K562 (cell line): ENCODE measurements at regions not wholly inside any gene's neighbourhood (a gene's known extent, or its start where the extent isn't known, plus 50 kb on each side); places are given as distances from the start of the nearest gene placed in this dataset.

Experiments
- ATAC-seq: fragments of 200-7000 bp; cut with Tn5 transposase; 3 replicates; pipeline ENCODE4 v1.9.1; 2020; ENCODE audit warnings: moderate library complexity
- BruUV-seq: library from RNA; stranded (reverse); fragments of 400-500 nt; replicated peaks from 2 replicates; lab custom pipeline; 2021; lab: Mats Ljungman, UMichigan
- CTCF ChIA-PET: fragments of 300-600 bp; formaldehyde crosslinking; extraction: SDS; loops from one replicate; lab custom pipeline; 2021; ENCODE audit warnings: low intra/inter-chr PET ratio; lab: Yijun Ruan, JAX
- POLR2A ChIA-PET: fragments of 300-600, 350-650 bp; sonication (Branson Sonifier 250); formaldehyde crosslinking; extraction: SDS; loops from one replicate; lab custom pipeline; 2021; ENCODE audit warnings: antibody characterized with exemption, inconsistent platforms; lab: Yijun Ruan, JAX
- DNase-seq, 4 experiments: peaks; one replicate each; pipeline versions ENCODE4 v3.0.0 to v3.0.0-alpha.2; 2011 to 2018; ENCODE audit warnings: low spot score in 3 of 4, mixed read lengths in 3 of 4; ENCODE audit errors: extremely low read depth in 1 of 4
- FAIRE-seq: peaks from 2 replicates; lab custom pipeline; 2011; peaks lifted over from hg19 to GRCh38; lab: Jason Lieb, UNC
- H2AFZ ChIP-seq: 2 replicates; pipeline ENCODE4 v1.6.0; 2011; ENCODE audit warnings: low read depth, low read length, control low read depth, inconsistent platforms
- H3K27ac ChIP-seq: fragments of 200-600 bp; 3 replicates; pipeline ENCODE4 v1.8.0; 2011; ENCODE audit warnings: low read depth, mild to moderate bottlenecking, control low read depth, inconsistent platforms, low read length, moderate library complexity, mixed read lengths; ENCODE audit errors: extremely low read depth
- H3K27me3 ChIP-seq, 2 experiments: fragments of 300-600 bp in 1 of 2; 2 replicates in 1 of 2; 3 replicates in 1 of 2; pipeline versions ENCODE4 v1.6.0 to v1.8.0; 2011; ENCODE audit warnings: inconsistent platforms in 2 of 2, low read length in 2 of 2, mild to moderate bottlenecking in 1 of 2, mixed read lengths in 1 of 2, moderate library complexity in 1 of 2; ENCODE audit not compliant: control insufficient read depth in 2 of 2, insufficient read depth in 2 of 2
- H3K36me3 ChIP-seq: fragments of 300-600 bp; 3 replicates; pipeline ENCODE4 v1.8.0; 2011; ENCODE audit warnings: mild to moderate bottlenecking, low read length, inconsistent platforms; ENCODE audit not compliant: control insufficient read depth, insufficient read depth
- H3K4me1 ChIP-seq, 2 experiments: fragments of 200-600 bp in 1 of 2; replicated peaks in 1 of 2; 2 replicates in 1 of 2; 3 replicates in 1 of 2; pipeline versions ENCODE4 v1.5.1 to v1.8.0; 2011; ENCODE audit warnings: inconsistent platforms in 2 of 2, low read length in 2 of 2, mild to moderate bottlenecking in 1 of 2, mixed read lengths in 1 of 2, moderate library complexity in 1 of 2; ENCODE audit not compliant: control insufficient read depth in 2 of 2, insufficient read depth in 2 of 2
- H3K4me2 ChIP-seq: 2 replicates; pipeline ENCODE4 v1.6.1; 2011; ENCODE audit warnings: low read length, control low read depth, inconsistent platforms, mixed read lengths; ENCODE audit not compliant: insufficient read depth
- H3K4me3 ChIP-seq: fragments of 200-600 bp; sonication (generic), shearing (Covaris generic); 2 replicates; pipeline ENCODE4 v1.5.1; 2016; ENCODE audit warnings: control low read depth, inconsistent platforms
- H3K79me2 ChIP-seq: fragments of 200-600 bp; 3 replicates; pipeline ENCODE4 v1.8.0; 2011; ENCODE audit warnings: low read length, inconsistent platforms; ENCODE audit not compliant: control insufficient read depth, insufficient read depth
- H3K9ac ChIP-seq, 2 experiments: 2 replicates each; pipeline versions ENCODE4 v1.6.0 to v1.6.1; 2011; ENCODE audit warnings: low read depth in 2 of 2, low read length in 2 of 2, control low read depth in 1 of 2, inconsistent platforms in 1 of 2, mild to moderate bottlenecking in 1 of 2, mixed read lengths in 1 of 2; ENCODE audit not compliant: insufficient read depth in 1 of 2
- H3K9me1 ChIP-seq: one replicate; pipeline ENCODE4 v1.6.0; 2011; ENCODE audit warnings: inconsistent platforms, mild to moderate bottlenecking, low read length, moderate library complexity; ENCODE audit not compliant: control insufficient read depth, insufficient read depth
- H3K9me3 ChIP-seq: replicated peaks from 2 replicates; pipeline ENCODE4 v1.5.1; 2011; ENCODE audit warnings: low read depth, low read length, inconsistent platforms; ENCODE audit not compliant: control insufficient read depth, insufficient read depth
- H4K20me1 ChIP-seq: replicated peaks from 2 replicates; pipeline ENCODE4 v1.6.1; 2011; ENCODE audit warnings: low read length, inconsistent platforms, mixed read lengths; ENCODE audit not compliant: control insufficient read depth, insufficient read depth
- ADNP ChIP-seq: fragments of 200-800 bp; sonication (Bioruptor generic); IDR thresholded peaks from 2 replicates; pipeline ENCODE4 v1.6.1; 2016; ENCODE audit warnings: missing genetic modification characterization, missing compliant biosample characterization
- AFF4 ChIP-seq: sonication (generic); formaldehyde crosslinking; IDR thresholded peaks from 2 replicates; pipeline ENCODE4 v1.8.0; 2023; ENCODE audit warnings: mild to moderate bottlenecking, missing genetic modification reagents
- ERF ChIP-seq: fragments of 450-650 bp; formaldehyde crosslinking; IDR thresholded peaks from 2 replicates; pipeline ENCODE4 v1.4.0; 2020; ENCODE audit warnings: mild to moderate bottlenecking, mixed read lengths
- FOXJ3 ChIP-seq: sonication (generic); formaldehyde crosslinking; IDR thresholded peaks from 2 replicates; pipeline ENCODE4 v1.4.0; 2020; ENCODE audit warnings: mild to moderate bottlenecking, missing genetic modification reagents
- LCOR ChIP-seq: sonication (generic); formaldehyde crosslinking; IDR thresholded peaks from 2 replicates; pipeline ENCODE4 v1.8.0; 2022; ENCODE audit warnings: mild to moderate bottlenecking, missing genetic modification reagents
- MCM3 ChIP-seq: fragments of 450-650 bp; IDR thresholded peaks from 2 replicates; pipeline ENCODE4 v1.6.1; 2016
- POLR2G ChIP-seq: fragments of 200-400 bp; formaldehyde crosslinking; IDR thresholded peaks from 2 replicates; pipeline ENCODE4 v1.6.1; 2017; ENCODE audit warnings: low read depth, mild to moderate bottlenecking, antibody characterized with exemption, low read length, moderate library complexity
- SMAD3 ChIP-seq: fragments of 450-650 bp; formaldehyde crosslinking; conservative IDR thresholded peaks from 2 replicates; pipeline ENCODE4 v1.4.0; 2020; ENCODE audit warnings: mild to moderate bottlenecking
- SRSF1 ChIP-seq: fragments of 200-400 bp; formaldehyde crosslinking; IDR thresholded peaks from 2 replicates; pipeline ENCODE4 v1.6.1; 2017; ENCODE audit warnings: mild to moderate bottlenecking, low read depth, low read length, moderate library complexity
- WGBS: fragments of 100-300 bp; shearing (Covaris generic); methylation state at CpG from one replicate; pipeline ENCODE4 v1.1.6; 2016; ENCODE audit warnings: low coverage, mixed read lengths; ENCODE audit not compliant: insufficient coverage; ENCODE audit errors: missing lambda C conversion rate; 5-methylcytosine and 5-hydroxymethylcytosine counted together
- in situ Hi-C: fragments of 300-500 bp; cut with MboI; formaldehyde crosslinking; loops from 4 replicates; pipeline ENCODE4 v1.15.0; 2018; ENCODE audit warnings: inconsistent platforms, mixed read lengths
- intact Hi-C: fragments of 100-400 bp; cut with micrococcal nuclease; formaldehyde crosslinking; loops from 2 replicates; pipeline ENCODE4 v1.14.2; 2022
- TF ChIP-seq, protein P1 (sequence below): fragments of 450-650 bp; IDR thresholded peaks from 2 replicates; pipeline ENCODE4 v1.6.1; 2018; ENCODE audit warnings: mild to moderate bottlenecking, low read depth; ENCODE audit not compliant: partially characterized antibody

- Histone ChIP-seq H3K4me3 (no peak overlapping the region), H3K9ac (no peak overlapping the region), H2AFZ (no peak overlapping the region), H4K20me1 (no peaks in the 10 kb centered on the region), H3K36me3 (no peaks in the 10 kb centered on the region), H3K4me2 (no peak overlapping the region), H3K9me1 (no peaks in the 10 kb centered on the region), H3K27me3 (no peaks in the 10 kb centered on the region)
- DNase-seq (no peak), FAIRE-seq (no peak)
- ChIA-PET CTCF (no interaction called here), POLR2A (no interaction called here)
- no TSS peak for BruUV-seq
- in situ Hi-C loops = no loop called here
- intact Hi-C loops = no loop called here
- 0% methylated on average over 2 of the region's 2 CpGs for WGBS
- no peak for TF ChIP-seq ADNP
- TF ChIP-seq, all 486 proteins: peak for 0
- Histone ChIP-seq H3K9me3 (no peaks in the 10 kb centered on the region; the same call in 1 of the 2 replicates), H3K4me1 (no peaks in the 10 kb centered on the region), H3K27ac (no peak overlapping the region), H3K79me2 (no peaks in the 10 kb centered on the region)
- ATAC-seq = no peak
These were observed 99.7 kb downstream of the GMNC start for GRCh38 chr3:190762801-190763200.

DNA sequence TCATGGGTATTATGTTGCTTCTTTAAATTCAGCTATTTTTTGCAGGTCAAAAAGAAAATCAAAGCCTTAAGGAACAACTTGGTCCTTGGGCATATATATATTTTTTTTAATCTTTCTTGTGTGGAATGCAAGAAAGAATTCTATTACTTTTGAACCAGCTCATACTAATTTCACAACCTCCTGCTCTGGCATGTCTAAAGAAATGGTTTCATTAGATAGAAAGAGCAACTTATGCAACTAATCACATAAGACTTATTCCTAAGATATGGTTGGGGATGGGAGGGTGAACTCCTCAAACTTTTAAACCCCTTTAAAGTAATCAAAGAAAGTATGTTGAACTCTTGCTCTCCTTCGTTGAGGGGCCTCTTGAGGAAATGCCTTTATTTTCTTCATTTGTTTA lies 114.9 kb downstream of the GMNC start:
- Histone ChIP-seq H3K4me3 (no peak overlapping the region), H3K9me3 (0 out of 2 replicates have a peak, but pooled peaks cover 2% of the 10 kb centered on the region), H4K20me1 (no peaks in the 10 kb centered on the region), H3K36me3 (no peaks in the 10 kb centered on the region), H3K27me3 (no peaks in the 10 kb centered on the region), H3K9ac (no peak overlapping the region), H3K4me2 (no peak overlapping the region), H3K79me2 (no peaks in the 10 kb centered on the region), H3K27ac (no peak overlapping the region), H2AFZ (no peak overlapping the region), H3K9me1 (no peaks in the 10 kb centered on the region), H3K4me1 (no peaks in the 10 kb centered on the region)
- intact Hi-C loops = no loop called here
- ATAC-seq (no peak), DNase-seq (no peak), FAIRE-seq (no peak)
- in situ Hi-C loops = no loop called here
- WGBS = 7% methylated on average over 1 of the region's 1 CpG
- CTCF ChIA-PET = no interaction called here
- POLR2A ChIA-PET = no interaction called here
- no TSS peak for BruUV-seq
- TF ChIP-seq POLR2G (no peak), AFF4 (CRISPR knock-in tag) (no peak), SMAD3 (CRISPR knock-in tag) (no peak), LCOR (CRISPR knock-in tag) (no peak), ERF (CRISPR knock-in tag) (no peak), SRSF1 (no peak), FOXJ3 (no peak), MCM3 (no peak)
- TF ChIP-seq, protein P1, sequence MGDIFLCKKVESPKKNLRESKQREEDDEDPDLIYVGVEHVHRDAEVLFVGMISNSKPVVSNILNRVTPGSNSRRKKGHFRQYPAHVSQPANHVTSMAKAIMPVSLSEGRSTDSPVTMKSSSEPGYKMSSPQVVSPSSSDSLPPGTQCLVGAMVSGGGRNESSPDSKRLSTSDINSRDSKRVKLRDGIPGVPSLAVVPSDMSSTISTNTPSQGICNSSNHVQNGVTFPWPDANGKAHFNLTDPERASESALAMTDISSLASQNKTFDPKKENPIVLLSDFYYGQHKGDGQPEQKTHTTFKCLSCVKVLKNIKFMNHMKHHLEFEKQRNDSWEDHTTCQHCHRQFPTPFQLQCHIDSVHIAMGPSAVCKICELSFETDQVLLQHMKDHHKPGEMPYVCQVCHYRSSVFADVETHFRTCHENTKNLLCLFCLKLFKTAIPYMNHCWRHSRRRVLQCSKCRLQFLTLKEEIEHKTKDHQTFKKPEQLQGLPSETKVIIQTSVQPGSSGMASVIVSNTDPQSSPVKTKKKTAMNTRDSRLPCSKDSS = no peak
